Caki2 (cell line): ENCODE measurements at regions not wholly inside any gene's neighbourhood (a gene's known extent, or its start where the extent isn't known, plus 50 kb on each side); places are given as distances from the start of the nearest gene placed in this dataset.
"Not testable (repeated sequence)": the region's sequence is repeated elsewhere in the genome, so short reads cannot be mapped to it uniquely, and the experiment has no call there.

ENCODE experiments used
- DNase-seq: peaks from one replicate; pipeline ENCODE4 v3.0.0-alpha.2; 2015; ENCODE audit warnings: low read depth
- in situ Hi-C: cut with HindIII; loops from 2 replicates; pipeline ENCODE4 v1.10.0; 2016; ENCODE audit warnings: low sequenced_read_pairs, low pct_unique_long_range_greater_than_20kb, mixed read lengths

- DNase-seq, in situ Hi-C loops: not testable (repeated sequence)
These were observed 313.7 kb upstream of the AMOT start for GRCh38 chrX:113154315-113154714.

GRCh38 chrX:113136836-113137235 lies 296.2 kb upstream of the AMOT start:
- DNase-seq, result no peak
- in situ Hi-C loops, result no loop called here

GRCh38 chrX:113133316-113133715 lies 292.7 kb upstream of the AMOT start:
- in situ Hi-C loops, result no loop called here
- DNase-seq, result no peak

- DNase-seq, result no peak
- in situ Hi-C loops, result no loop called here
These were observed 284.1 kb upstream of the AMOT start for GRCh38 chrX:113124693-113125092.

GRCh38 chrX:113075521-113075920 lies 234.9 kb upstream of the AMOT start:
- in situ Hi-C loops, result no loop called here
- DNase-seq, result no peak

GRCh38 chrX:113059714-113060113 lies 219.1 kb upstream of the AMOT start:
- in situ Hi-C loops, result no loop called here

GRCh38 chrX:113058634-113059033 lies 218.0 kb upstream of the AMOT start:
- no peak for DNase-seq
- in situ Hi-C loops, result no loop called here

More at GRCh38 chrX:113059714-113060113, 219.1 kb upstream of the AMOT start:
- no peak for DNase-seq

GRCh38 chrX:113048896-113049295 lies 208.3 kb upstream of the AMOT start:
- DNase-seq, result no peak
- in situ Hi-C loops, result no loop called here

- DNase-seq, result no peak
- in situ Hi-C loops, result no loop called here
These were observed 207.8 kb upstream of the AMOT start for GRCh38 chrX:113048480-113048879.

- no peak for DNase-seq
- in situ Hi-C loops, result no loop called here
These were observed 193.5 kb upstream of the AMOT start for GRCh38 chrX:113033966-113034680.

- in situ Hi-C loops, result no loop called here
- DNase-seq, result no peak
These were observed 179.3 kb upstream of the AMOT start for GRCh38 chrX:113019958-113020357.

- DNase-seq, result no peak
- in situ Hi-C loops, result no loop called here
These were observed 169.2 kb upstream of the AMOT start for GRCh38 chrX:113009837-113010236.

- in situ Hi-C loops, result no loop called here
- no peak for DNase-seq
These were observed 168.4 kb upstream of the AMOT start for GRCh38 chrX:113009029-113009428.

GRCh38 chrX:113001836-113002235 lies 161.2 kb upstream of the AMOT start:
- in situ Hi-C loops, result no loop called here
- no peak for DNase-seq

GRCh38 chrX:112997991-112998390 lies 157.4 kb upstream of the AMOT start:
- DNase-seq, result no peak
- in situ Hi-C loops, result no loop called here

GRCh38 chrX:112991801-112992200 lies 151.2 kb upstream of the AMOT start:
- in situ Hi-C loops, result no loop called here
- DNase-seq, result no peak

GRCh38 chrX:112979879-112980278 lies 139.2 kb upstream of the AMOT start:
- DNase-seq, result no peak
- in situ Hi-C loops, result no loop called here

GRCh38 chrX:112968351-112969133 lies 127.9 kb upstream of the AMOT start:
- DNase-seq, result no peak
- in situ Hi-C loops, result no loop called here

GRCh38 chrX:112967903-112968302 lies 127.3 kb upstream of the AMOT start:
- in situ Hi-C loops, result no loop called here
- no peak for DNase-seq

- in situ Hi-C loops, result no loop called here
- no peak for DNase-seq
These were observed 126.7 kb upstream of the AMOT start for GRCh38 chrX:112967341-112967740.
